Glomerular visceral epithelial cell (primary cell): ENCODE measurements at regions not wholly inside any gene's neighbourhood (a gene's known extent, or its start where the extent isn't known, plus 50 kb on each side); places are given as distances from the start of the nearest gene placed in this dataset.

Experiments
- DNase-seq: peaks from one replicate; pipeline ENCODE4 v3.0.0-alpha.2; 2016; ENCODE audit errors: extremely low spot score

DNA sequence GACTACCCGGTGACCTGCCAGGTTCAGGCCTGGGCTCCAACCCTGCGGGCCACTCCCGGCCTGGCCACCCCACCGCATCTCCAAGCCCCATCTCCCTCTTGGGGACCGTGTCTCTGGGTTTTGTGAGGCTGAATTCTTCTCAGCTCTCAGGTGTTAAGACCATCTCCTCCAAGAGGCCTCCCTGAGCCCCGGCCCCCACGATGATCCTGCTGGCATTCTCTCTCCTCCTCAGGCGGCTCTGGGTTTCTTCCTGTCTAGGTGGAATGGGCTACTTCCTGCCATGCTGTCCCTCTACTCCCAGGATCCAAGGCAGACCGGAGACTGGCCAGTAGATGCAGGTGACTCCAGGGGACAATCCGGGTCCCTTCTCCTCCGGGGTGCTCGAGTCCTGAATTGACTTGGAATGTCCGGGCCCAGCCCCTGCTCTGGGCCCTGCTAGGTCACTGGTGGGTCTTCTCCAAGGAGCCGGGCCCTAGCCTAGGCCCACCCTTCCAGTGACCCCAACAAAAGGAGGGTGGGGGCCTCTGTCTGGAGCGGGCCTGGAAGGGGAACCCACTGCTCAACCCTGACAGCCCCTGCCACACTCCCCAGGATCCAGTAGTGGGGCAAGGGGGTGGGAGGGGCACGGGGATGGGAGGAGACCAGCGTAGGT, 219.8 kb downstream of the C9orf50 start:
- DNase-seq = no peak

GRCh38 chr9:129400001-129400970, 220.6 kb downstream of the C9orf50 start:
- no peak for DNase-seq

DNA sequence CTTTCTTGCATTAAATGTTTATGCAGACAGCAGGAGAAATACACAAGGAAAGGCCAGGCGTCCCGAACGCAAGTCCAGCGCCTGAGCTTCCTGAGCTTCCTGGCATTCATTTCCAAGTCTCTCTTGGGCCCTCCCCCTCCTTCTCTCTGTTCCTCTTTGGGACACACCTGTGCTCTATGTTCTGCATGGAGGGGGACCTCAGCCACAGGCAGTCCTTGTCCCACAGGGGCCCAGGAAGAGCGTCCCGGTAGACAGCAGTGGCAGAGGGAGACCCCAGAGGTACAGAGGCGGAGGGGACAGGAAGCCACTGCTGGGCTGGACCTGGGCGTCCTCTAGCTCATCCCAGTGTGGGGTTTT, 221.3 kb downstream of the C9orf50 start:
- DNase-seq = no peak

DNA sequence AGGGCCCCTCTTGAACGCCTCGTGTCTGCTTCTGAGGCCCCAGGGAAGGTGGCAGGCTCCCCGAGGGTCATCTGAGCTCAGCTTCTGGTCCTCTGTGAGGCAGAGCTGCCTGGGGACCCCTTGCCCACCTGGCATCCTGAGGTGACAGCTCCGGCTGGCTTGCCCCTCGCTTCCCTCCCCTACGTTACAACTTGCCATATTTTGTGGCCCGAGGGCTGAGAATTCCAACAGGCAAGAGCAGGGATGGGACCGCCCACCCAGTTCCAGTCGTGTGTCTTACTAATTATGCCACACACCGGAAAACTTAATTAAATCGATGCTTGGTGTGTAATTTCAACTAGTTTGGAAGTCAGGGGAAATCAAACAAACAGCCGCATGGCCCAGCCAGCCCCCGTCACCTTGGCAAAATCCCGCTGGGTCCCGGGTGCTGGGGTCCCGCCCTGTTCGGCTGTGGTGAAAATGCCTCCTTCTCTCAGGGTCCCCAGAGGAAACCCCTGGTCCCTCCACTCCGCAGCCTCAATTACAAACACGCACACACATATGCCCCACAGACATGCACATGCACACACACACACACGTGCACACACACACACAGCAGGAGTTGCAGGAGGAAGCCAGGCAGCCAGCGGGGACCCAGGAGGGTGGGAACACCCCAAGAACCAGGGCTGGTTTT, 221.0 kb upstream of the IER5L start:
- no peak for DNase-seq

- no peak for DNase-seq
These were observed 220.3 kb upstream of the IER5L start for GRCh38 chr9:129398101-129398960.

DNA sequence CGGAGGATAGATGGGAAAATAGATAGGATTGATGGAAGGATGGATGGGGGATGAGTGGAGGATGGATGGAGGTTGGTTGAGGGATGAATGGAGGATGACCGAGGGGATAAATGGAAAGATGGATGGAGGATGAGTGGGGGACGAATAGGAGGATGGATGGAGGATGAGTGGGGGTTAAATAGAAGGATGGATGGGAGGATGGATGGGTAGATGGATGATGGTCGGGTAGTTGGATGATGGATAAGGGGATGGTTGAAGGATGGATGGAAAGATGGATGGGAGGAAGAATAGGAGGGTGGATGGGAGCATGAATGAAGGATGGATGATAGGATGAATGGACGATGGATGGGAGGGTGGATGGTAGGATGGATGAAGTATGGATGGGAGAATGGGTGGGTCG, 219.3 kb upstream of the IER5L start:
- no peak for DNase-seq

GRCh38 chr9:129396365-129396708, 218.3 kb upstream of the IER5L start:
- DNase-seq = no peak

DNA sequence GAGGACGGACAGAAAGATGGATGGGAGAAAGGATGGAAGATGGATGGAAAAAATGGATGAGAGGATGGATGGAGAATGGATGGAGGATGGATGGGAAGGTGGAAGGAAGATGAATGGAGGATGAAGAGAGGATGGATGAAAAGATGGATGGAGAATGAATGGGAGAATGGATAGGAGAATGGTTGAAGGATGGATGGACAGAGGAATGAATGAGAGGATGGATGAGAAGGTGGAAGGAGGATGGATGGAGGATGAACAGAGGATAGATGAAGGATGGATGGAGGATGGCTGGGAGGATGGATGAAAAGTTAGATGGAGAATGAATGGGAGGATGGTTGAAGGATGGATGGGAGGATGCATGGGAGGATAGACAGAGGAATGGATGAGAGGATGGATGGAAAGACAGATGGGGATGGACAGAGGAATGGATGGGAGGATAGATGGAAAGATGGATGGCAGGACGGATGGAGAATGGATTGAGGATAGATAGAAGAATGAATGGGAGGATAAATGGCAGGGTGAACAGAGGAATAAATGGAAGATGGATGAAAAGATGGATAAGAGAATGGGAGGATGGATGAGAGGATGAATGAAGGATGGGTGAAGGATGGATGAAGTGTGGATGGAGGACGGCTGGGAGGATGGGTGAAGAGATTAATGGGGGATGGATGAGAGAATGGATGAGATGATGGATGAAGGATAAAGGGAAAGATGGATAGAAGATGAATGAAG, 217.7 kb upstream of the IER5L start:
- no peak for DNase-seq

GRCh38 chr9:129394886-129395279, 216.8 kb upstream of the IER5L start:
- DNase-seq = no peak

GRCh38 chr9:129394061-129394885, 216.2 kb upstream of the IER5L start:
- no peak for DNase-seq

GRCh38 chr9:129393064-129393463, 215.0 kb upstream of the IER5L start:
- no peak for DNase-seq

DNA sequence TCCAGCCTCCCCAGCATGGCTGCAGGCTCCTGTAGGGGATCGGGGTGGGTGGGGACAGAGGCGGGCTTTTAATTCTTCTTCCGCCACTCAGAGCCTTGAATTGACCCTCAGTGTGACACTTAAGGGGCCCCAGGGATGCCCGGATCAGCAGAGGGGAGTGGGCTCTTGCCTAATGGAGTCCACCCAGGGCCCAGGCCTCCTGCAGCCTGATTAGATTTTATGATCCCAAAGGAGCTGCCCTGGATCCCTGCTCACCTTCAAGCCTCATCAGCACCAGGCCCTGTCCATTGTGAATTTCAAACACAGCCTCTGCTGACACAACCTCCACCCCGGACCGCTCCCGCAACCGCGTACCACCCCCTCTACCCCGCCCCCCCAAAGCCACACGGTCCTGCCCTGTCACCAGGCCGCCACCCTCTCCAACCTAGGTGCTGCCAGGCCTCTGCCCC, 214.1 kb upstream of the IER5L start:
- no peak for DNase-seq

DNA sequence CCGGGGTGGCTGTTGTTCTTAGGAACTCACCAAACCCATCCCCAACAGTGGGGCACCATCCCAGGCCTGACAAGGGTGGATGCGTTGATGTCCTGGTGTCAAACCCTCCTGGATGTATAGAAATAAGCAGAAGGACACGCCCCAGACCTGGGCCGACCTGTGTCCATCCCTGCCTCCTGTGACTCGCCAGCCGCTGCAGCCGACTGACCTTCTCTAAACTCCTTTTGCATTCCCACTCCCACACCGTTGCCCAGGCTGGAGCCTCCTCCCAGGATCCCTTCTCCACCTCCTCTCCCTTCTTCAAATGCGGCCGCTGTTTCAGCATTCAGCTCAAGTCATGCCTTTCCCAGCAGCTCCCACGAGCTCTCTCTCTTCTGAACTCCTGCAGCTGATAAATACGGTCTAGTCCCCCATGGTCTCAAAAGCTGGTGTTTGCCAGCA, 213.2 kb upstream of the IER5L start:
- DNase-seq = no peak

DNA sequence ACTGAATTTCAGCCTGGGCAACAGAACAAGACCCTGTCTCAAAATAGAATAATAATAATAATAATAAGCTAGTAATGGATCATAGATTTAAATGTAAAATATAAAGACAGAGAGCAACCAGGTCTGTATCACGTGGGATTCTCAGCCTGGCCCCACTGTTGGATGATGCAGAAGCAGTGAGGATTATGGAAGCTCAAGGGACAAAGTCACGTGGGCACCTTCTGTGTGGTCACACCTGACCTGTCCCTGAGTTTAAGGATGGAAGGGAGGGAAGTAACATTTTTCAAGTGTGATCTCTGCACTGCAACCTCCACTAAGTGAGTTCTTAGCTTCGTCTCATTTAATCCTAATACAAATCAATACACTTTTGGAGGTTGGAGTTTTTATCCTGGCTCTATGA, 212.5 kb upstream of the IER5L start:
- no peak for DNase-seq

GRCh38 chr9:129387822-129388221, 209.8 kb upstream of the IER5L start:
- DNase-seq = no peak

DNA sequence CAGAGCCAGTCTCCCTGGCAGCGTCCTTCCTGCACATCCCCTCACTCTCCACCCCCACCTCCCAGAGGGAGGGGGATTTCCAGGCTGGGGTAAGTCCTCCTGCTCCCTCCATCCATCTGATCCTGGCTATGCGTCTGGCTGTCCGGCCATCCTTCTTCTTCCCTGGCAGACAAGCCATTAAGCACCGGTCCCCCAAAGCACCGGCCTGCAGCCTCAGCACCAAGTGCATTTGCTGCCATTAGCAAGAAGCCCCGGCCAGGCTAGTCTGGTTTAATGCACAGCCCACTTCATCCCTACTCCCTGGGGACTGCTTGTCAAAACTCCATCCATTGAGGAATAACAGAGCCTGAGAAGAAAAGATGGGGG, 208.7 kb upstream of the IER5L start:
- DNase-seq = no peak

DNA sequence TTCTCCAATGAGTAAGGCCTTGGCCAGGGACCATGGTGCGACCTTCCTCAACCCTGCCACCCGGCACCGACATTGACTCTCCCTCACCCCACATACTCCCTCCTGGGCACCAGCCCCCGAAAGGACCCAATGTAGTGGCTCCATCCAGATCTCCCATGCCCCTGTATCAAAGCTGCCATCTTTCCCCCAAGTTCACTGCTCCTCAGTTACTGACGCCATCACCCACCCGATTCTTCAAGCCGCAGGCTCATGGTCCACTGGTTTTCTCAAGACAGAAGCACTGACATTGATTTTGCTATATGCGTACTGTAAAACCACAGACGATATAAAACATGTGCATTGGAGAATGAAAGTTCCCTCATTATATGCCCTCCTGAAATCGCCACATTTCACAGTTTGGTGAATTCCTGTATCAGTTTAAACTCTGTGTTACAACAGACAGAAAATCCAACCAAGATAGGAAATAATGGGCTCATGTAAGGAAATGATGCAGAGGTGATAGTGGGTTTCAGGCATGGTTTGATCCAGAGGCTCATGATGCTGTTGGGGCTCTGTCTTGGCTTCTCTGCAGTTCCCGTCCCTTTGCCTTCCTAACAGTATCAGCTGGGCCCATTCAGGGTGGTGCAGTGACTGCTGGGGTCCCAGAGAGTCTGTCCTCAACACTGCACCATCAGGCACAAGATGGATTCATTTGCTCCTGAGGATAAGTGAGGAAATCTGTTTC, 207.3 kb upstream of the IER5L start:
- DNase-seq = no peak

GRCh38 chr9:129384491-129385210, 206.6 kb upstream of the IER5L start:
- no peak for DNase-seq
